ENCODE measurements at regions not wholly inside any gene's neighbourhood (a gene's known extent, or its start where the extent isn't known, plus 50 kb on each side); places are given as distances from the start of the nearest gene placed in this dataset.

DNA sequence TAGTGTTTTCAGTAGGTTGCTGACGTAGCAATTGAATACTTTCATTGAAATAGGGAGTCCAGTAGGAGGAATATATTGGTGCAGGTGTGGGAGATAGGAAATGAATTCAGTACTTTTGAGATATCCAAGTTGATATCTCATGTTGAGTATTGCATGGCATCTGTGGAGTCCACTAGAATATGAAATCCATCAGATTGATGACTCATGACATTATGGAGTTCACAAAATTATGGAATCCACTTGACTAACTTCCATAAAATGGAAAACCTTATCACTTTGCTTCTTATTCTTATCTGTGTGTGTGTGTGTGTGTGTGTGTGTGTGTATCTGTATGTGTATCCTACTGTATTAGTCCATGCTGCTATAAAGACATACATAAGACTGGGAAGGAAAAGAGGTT lies 513.5 kb upstream of the ZEB2 start:
- Mint-ChIP-seq H3K27me3 (ENCODE audit: low read depth, unreplicated experiment) (no peaks in the 10 kb centered on the region), H3K4me3 (ENCODE audit: unreplicated experiment) (no peak overlapping the region), H3K4me1 (ENCODE audit: low read depth, unreplicated experiment) (peaks cover 9% of the 10 kb centered on the region), H3K36me3 (ENCODE audit: low read depth, unreplicated experiment) (no peaks in the 10 kb centered on the region), H3K27ac (ENCODE audit: unreplicated experiment) (no peak overlapping the region), H3K9me3 (ENCODE audit: unreplicated experiment) (no peaks in the 10 kb centered on the region)
- no peak for DNase-seq (ENCODE audit: low read depth)
- no peak overlapping the region for H3K9ac ChIP-seq (ENCODE audit: low read length)
- H3K9me3 ChIP-seq (ENCODE audit: insufficient read depth, low read depth, low read length), result no peaks in the 10 kb centered on the region
- no peak overlapping the region for H3K4me3 ChIP-seq (ENCODE audit: insufficient read depth, low read depth, low read length)
- no peaks in the 10 kb centered on the region for H3K79me2 ChIP-seq (ENCODE audit: insufficient read depth, low read length)
- no peak overlapping the region for H3K4me2 ChIP-seq (ENCODE audit: low read length)
- no peaks in the 10 kb centered on the region for H3K4me1 ChIP-seq (ENCODE audit: insufficient read depth, low read length)
- H4K20me1 ChIP-seq (ENCODE audit: insufficient read depth, low read length), result no peaks in the 10 kb centered on the region
- FAIRE-seq, result peak; percentile 41
- H3K36me3 ChIP-seq (ENCODE audit: insufficient read depth, low read length), result no peaks in the 10 kb centered on the region
- TF ChIP-seq, protein P1, sequence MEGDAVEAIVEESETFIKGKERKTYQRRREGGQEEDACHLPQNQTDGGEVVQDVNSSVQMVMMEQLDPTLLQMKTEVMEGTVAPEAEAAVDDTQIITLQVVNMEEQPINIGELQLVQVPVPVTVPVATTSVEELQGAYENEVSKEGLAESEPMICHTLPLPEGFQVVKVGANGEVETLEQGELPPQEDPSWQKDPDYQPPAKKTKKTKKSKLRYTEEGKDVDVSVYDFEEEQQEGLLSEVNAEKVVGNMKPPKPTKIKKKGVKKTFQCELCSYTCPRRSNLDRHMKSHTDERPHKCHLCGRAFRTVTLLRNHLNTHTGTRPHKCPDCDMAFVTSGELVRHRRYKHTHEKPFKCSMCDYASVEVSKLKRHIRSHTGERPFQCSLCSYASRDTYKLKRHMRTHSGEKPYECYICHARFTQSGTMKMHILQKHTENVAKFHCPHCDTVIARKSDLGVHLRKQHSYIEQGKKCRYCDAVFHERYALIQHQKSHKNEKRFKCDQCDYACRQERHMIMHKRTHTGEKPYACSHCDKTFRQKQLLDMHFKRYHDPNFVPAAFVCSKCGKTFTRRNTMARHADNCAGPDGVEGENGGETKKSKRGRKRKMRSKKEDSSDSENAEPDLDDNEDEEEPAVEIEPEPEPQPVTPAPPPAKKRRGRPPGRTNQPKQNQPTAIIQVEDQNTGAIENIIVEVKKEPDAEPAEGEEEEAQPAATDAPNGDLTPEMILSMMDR (IDR thresholded peaks at IDR 0.05; ENCODE audit: insufficient read depth, low read depth, low read length), result no peak
- no peak for TF ChIP-seq EZH2 (IDR thresholded peaks at IDR 0.05; ENCODE audit: insufficient read depth, low read length)
- H3K27me3 ChIP-seq (ENCODE audit: insufficient read depth, low read length), result no peaks in the 10 kb centered on the region
- H3K27ac ChIP-seq (ENCODE audit: low read depth, low read length), result no peak overlapping the region
- no peak overlapping the region for H2AFZ ChIP-seq (ENCODE audit: low read depth, low read length)

DNA sequence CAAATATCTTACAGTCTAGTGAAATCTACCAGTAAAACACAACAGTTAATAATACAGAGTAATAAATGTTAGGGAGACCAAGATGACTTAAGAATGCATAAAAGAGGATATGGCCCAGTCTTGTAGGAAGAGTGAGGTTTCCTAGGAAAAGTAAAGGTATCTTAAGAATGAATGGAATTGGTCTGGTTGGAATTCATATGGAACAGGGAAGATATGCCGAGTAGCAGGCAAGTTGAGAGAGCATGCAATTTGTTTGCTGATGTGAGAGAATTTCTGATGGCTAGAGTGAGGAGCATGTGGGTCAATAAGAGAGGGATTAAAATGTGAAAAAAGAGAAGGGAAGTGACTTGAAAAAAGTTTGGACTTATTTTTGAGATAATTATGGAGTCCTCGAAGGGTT lies 512.9 kb upstream of the ZEB2 start:
- no peak overlapping the region for H3K4me3 Mint-ChIP-seq (ENCODE audit: unreplicated experiment)
- Histone ChIP-seq H3K4me1 (ENCODE audit: insufficient read depth, low read length) (no peaks in the 10 kb centered on the region), H3K27ac (ENCODE audit: low read depth, low read length) (no peak overlapping the region), H3K4me2 (ENCODE audit: low read length) (no peak overlapping the region), H3K4me3 (ENCODE audit: insufficient read depth, low read depth, low read length) (no peak overlapping the region), H3K9ac (ENCODE audit: low read length) (no peak overlapping the region), H3K27me3 (ENCODE audit: insufficient read depth, low read length) (no peaks in the 10 kb centered on the region), H4K20me1 (ENCODE audit: insufficient read depth, low read length) (no peaks in the 10 kb centered on the region), H3K79me2 (ENCODE audit: insufficient read depth, low read length) (no peaks in the 10 kb centered on the region), H3K9me3 (ENCODE audit: insufficient read depth, low read depth, low read length) (no peaks in the 10 kb centered on the region), H2AFZ (ENCODE audit: low read depth, low read length) (no peak overlapping the region), H3K36me3 (ENCODE audit: insufficient read depth, low read length) (no peaks in the 10 kb centered on the region)
- DNase-seq (ENCODE audit: low read depth) (peak; percentile 16), FAIRE-seq (no peak)
- TF ChIP-seq, protein P1 (IDR thresholded peaks at IDR 0.05; ENCODE audit: insufficient read depth, low read depth, low read length), result no peak
- TF ChIP-seq EZH2 (IDR thresholded peaks at IDR 0.05; ENCODE audit: insufficient read depth, low read length), result no peak
- no peaks in the 10 kb centered on the region for H3K9me3 Mint-ChIP-seq (ENCODE audit: unreplicated experiment)
- no peaks in the 10 kb centered on the region for H3K27me3 Mint-ChIP-seq (ENCODE audit: low read depth, unreplicated experiment)
- H3K27ac Mint-ChIP-seq (ENCODE audit: unreplicated experiment), result no peak overlapping the region
- no peaks in the 10 kb centered on the region for H3K36me3 Mint-ChIP-seq (ENCODE audit: low read depth, unreplicated experiment)
- H3K4me1 Mint-ChIP-seq (ENCODE audit: low read depth, unreplicated experiment), result peaks cover 16% of the 10 kb centered on the region

DNA sequence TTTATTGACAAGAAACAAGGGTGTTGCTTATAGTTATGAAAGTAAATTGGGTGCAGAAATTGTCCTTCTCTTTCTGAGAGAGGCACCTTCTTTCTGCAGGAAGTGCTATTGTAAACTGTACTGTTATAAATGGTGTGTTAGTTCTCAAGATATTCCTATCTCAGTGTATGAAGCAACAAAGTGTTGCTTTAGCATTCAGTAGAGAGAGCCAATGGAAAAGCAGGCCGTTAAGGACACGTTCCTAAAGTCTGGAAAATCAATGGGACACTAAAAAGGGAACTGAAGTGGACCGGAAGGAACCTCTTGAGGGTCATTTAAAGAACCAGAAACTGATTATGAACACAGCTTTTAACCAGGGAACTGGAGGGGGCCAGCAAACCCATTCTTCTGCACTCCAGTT lies 510.0 kb upstream of the ZEB2 start:
- H3K4me1 Mint-ChIP-seq (ENCODE audit: low read depth, unreplicated experiment), result peaks cover 18% of the 10 kb centered on the region
- Histone ChIP-seq H3K79me2 (ENCODE audit: insufficient read depth, low read length) (no peaks in the 10 kb centered on the region), H3K36me3 (ENCODE audit: insufficient read depth, low read length) (no peaks in the 10 kb centered on the region), H3K27ac (ENCODE audit: low read depth, low read length) (no peak overlapping the region), H3K4me2 (ENCODE audit: low read length) (no peak overlapping the region), H3K9me3 (ENCODE audit: insufficient read depth, low read depth, low read length) (no peaks in the 10 kb centered on the region), H3K4me3 (ENCODE audit: insufficient read depth, low read depth, low read length) (no peak overlapping the region), H3K27me3 (ENCODE audit: insufficient read depth, low read length) (no peaks in the 10 kb centered on the region), H3K9ac (ENCODE audit: low read length) (no peak overlapping the region), H2AFZ (ENCODE audit: low read depth, low read length) (no peak overlapping the region), H4K20me1 (ENCODE audit: insufficient read depth, low read length) (no peaks in the 10 kb centered on the region), H3K4me1 (ENCODE audit: insufficient read depth, low read length) (no peaks in the 10 kb centered on the region)
- H3K27ac Mint-ChIP-seq (ENCODE audit: unreplicated experiment), result no peak overlapping the region
- FAIRE-seq, result no peak
- no peaks in the 10 kb centered on the region for H3K36me3 Mint-ChIP-seq (ENCODE audit: low read depth, unreplicated experiment)
- H3K27me3 Mint-ChIP-seq (ENCODE audit: low read depth, unreplicated experiment), result no peaks in the 10 kb centered on the region
- H3K9me3 Mint-ChIP-seq (ENCODE audit: unreplicated experiment), result no peaks in the 10 kb centered on the region
- DNase-seq (ENCODE audit: low read depth), result no peak
- H3K4me3 Mint-ChIP-seq (ENCODE audit: unreplicated experiment), result no peak overlapping the region
- TF ChIP-seq EZH2 (IDR thresholded peaks at IDR 0.05; ENCODE audit: insufficient read depth, low read length), result no peak
- TF ChIP-seq, protein P1 (IDR thresholded peaks at IDR 0.05; ENCODE audit: insufficient read depth, low read depth, low read length), result no peak

Measured in astrocyte (in vitro differentiated cells and primary cell).